Spleen (tissue), 11 donors: ENCODE measurements at regions not wholly inside any gene's neighbourhood (a gene's known extent, or its start where the extent isn't known, plus 50 kb on each side); places are given as distances from the start of the nearest gene placed in this dataset.

ENCODE experiments used
- DNase-seq: peaks from one replicate; pipeline ENCODE4 v3.0.0-alpha.2; 2020
- H3K27ac ChIP-seq, 8 donors: fragments of 200-600 bp; sonication (generic) in 7 of 8; 1 replicate in 4 of 8; 2 replicates in 4 of 8; pipeline versions ENCODE4 v1.5.0 to v1.8.0; 2016 to 2021; ENCODE audit warnings: inconsistent platforms in 4 of 8, mild to moderate bottlenecking in 4 of 8, moderate library complexity in 1 of 8
- H3K27me3 ChIP-seq, 7 donors: fragments of 200-600 bp; sonication (generic) in 6 of 7; replicated peaks in 1 of 7; 1 replicate in 4 of 7; 2 replicates in 3 of 7; pipeline versions ENCODE4 v1.5.0 to v1.8.0; 2016 to 2021; ENCODE audit warnings: inconsistent platforms in 3 of 7, mild to moderate bottlenecking in 1 of 7
- H3K36me3 ChIP-seq, 6 donors: fragments of 200-600 bp; sonication (generic) in 5 of 6; 1 replicate in 4 of 6; 2 replicates in 2 of 6; pipeline versions ENCODE4 v1.5.0 to v1.8.0; 2016 to 2021; ENCODE audit warnings: inconsistent platforms in 2 of 6
- H3K4me1 ChIP-seq, 6 donors: fragments of 200-600 bp; sonication (generic) in 5 of 6; 1 replicate in 3 of 6; 2 replicates in 3 of 6; pipeline versions ENCODE4 v1.5.0 to v1.8.0; 2016 to 2021; ENCODE audit warnings: inconsistent platforms in 3 of 6
- H3K4me3 ChIP-seq, 8 donors: fragments of 200-600 bp; sonication (generic) in 7 of 8; 1 replicate in 4 of 8; 2 replicates in 4 of 8; pipeline versions ENCODE4 v1.5.0 to v1.8.0; 2016 to 2021; ENCODE audit warnings: inconsistent platforms in 4 of 8, mild to moderate bottlenecking in 4 of 8, moderate library complexity in 2 of 8
- H3K9me3 ChIP-seq, 8 donors: fragments of 200-600 bp; sonication (generic) in 7 of 8; 1 replicate in 4 of 8; 2 replicates in 4 of 8; pipeline versions ENCODE4 v1.5.0 to v1.8.0; 2016 to 2021; ENCODE audit warnings: inconsistent platforms in 4 of 8
- CTCF ChIP-seq, 11 experiments: fragments of 200-600 bp in 7 of 11; fragments of 450-650 bp in 4 of 11; sonication (generic) in 4 of 11; IDR thresholded peaks in 8 of 11; conservative IDR thresholded peaks in 3 of 11; 1 replicate in 7 of 11; 2 replicates in 4 of 11; pipeline versions ENCODE4 v1.4.0 to v1.8.0; 2016 to 2021; ENCODE audit warnings: antibody characterized with exemption in 11 of 11, inconsistent platforms in 4 of 11, mild to moderate bottlenecking in 1 of 11
- POLR2A ChIP-seq, 3 donors: fragments of 450-650 bp; IDR thresholded peaks; one replicate each; pipeline ENCODE4 v1.5.1; 2017; ENCODE audit warnings: antibody characterized with exemption in 3 of 3, mild to moderate bottlenecking in 1 of 3
- POLR2AphosphoS5 ChIP-seq, 3 donors: sonication (generic); formaldehyde crosslinking; IDR thresholded peaks; one replicate each; pipeline ENCODE4 v1.5.1; 2017; ENCODE audit warnings: antibody characterized with exemption in 3 of 3
- WGBS, 5 donors: extraction: QIAGEN DNeasy Blood & Tissue Kit in 3 of 5; methylation state at CpG; one replicate each; pipeline versions ENCODE4 v1.1.5 to v1.1.7; 2013 to 2018; 5-methylcytosine and 5-hydroxymethylcytosine counted together
- intact Hi-C: fragments of 100-400 bp; cut with DNase I; formaldehyde crosslinking; loops from one replicate; pipeline ENCODE4 v1.15.0; 2023; ENCODE audit warnings: low total_unique reads
- donor health status: healthy with polysubstance abuse.
- donor health status: DM: no; HTN: no; CAD: no; lungs with moderate emphysema.
- donor health status: DM: no; HTN: no; CAD: no.
- donor health status: Bipolar disorder and iron deficiency.
- donor health status: healthy.
- donor health status: DM: no; HTN: no; CAD: no.
- donor health status: DM: yes; HTN: yes; CAD: no.

GRCh38 chr13:86155756-86156155, 356.5 kb upstream of the SLITRK6 start:
- H3K27me3 ChIP-seq = no peaks in the 10 kb centered on the region
- intact Hi-C loops = no loop called here
- no peaks in the 10 kb centered on the region for H3K36me3 ChIP-seq
- H3K4me3 ChIP-seq = no peak overlapping the region
- no peak overlapping the region for H3K27ac ChIP-seq
- 82 to 90% (median 85%) methylated on average over 3 of the region's 3 CpGs for WGBS, 5 donors
- H3K4me1 ChIP-seq = no peaks in the 10 kb centered on the region
- TF ChIP-seq CTCF (IDR thresholded peaks at IDR 0.05 in 8 of 11, conservative IDR thresholded peaks at IDR 0.05 in 3 of 11) (no peak), POLR2A (IDR thresholded peaks at IDR 0.05) (no peak), POLR2AphosphoS5 (IDR thresholded peaks at IDR 0.05) (no peak)
- DNase-seq = no peak
- H3K9me3 ChIP-seq = peaks cover 0 to 4% (median 0%) of the 10 kb centered on the region in 8 donors

- TF ChIP-seq POLR2AphosphoS5 (IDR thresholded peaks at IDR 0.05) = no peak
- no peak for TF ChIP-seq CTCF (IDR thresholded peaks at IDR 0.05 in 8 of 11, conservative IDR thresholded peaks at IDR 0.05 in 3 of 11)
- TF ChIP-seq POLR2A (IDR thresholded peaks at IDR 0.05) = no peak
- no peak overlapping the region for H3K27ac ChIP-seq
- no peaks in the 10 kb centered on the region for H3K27me3 ChIP-seq
- 77 to 88% (median 80%) methylated on average over 4 of the region's 4 CpGs for WGBS, 5 donors
- H3K36me3 ChIP-seq = no peaks in the 10 kb centered on the region
- no peak for DNase-seq
- peaks cover 0 to 15% (median 0%) of the 10 kb centered on the region in 8 donors for H3K9me3 ChIP-seq
- intact Hi-C loops = no loop called here
- no peaks in the 10 kb centered on the region for H3K4me1 ChIP-seq
- no peak overlapping the region for H3K4me3 ChIP-seq
Observed at GRCh38 chr13:86142080-86142479, 342.9 kb upstream of the SLITRK6 start.

DNA sequence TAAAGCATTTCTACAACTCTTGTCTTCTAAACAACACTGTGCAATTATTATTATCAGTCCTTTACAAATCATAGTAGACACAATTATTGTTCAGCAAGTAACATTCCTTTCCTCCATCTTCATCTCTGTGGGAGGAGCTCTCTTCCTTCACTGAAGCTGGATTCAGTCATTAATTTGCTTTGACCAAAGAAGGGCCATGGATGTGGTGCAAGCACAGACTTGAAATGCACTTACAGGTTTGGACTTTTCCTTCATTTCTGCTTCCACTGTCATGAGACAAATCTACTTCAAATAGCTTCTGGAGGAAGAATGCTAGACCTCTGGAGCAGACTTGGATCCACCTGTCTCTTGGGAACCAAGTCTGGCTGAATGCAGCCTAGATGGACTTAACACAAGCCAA, 336.6 kb upstream of the SLITRK6 start:
- peaks cover 0 to 16% (median 3%) of the 10 kb centered on the region in 8 donors for H3K9me3 ChIP-seq
- no peak for DNase-seq
- TF ChIP-seq CTCF (IDR thresholded peaks at IDR 0.05 in 8 of 11, conservative IDR thresholded peaks at IDR 0.05 in 3 of 11) = no peak
- TF ChIP-seq POLR2A (IDR thresholded peaks at IDR 0.05) = no peak
- no peak for TF ChIP-seq POLR2AphosphoS5 (IDR thresholded peaks at IDR 0.05)
- no peaks in the 10 kb centered on the region for H3K36me3 ChIP-seq
- H3K4me3 ChIP-seq = no peak overlapping the region
- H3K4me1 ChIP-seq = no peaks in the 10 kb centered on the region
- no peak overlapping the region for H3K27ac ChIP-seq
- intact Hi-C loops = no loop called here
- H3K27me3 ChIP-seq = no peaks in the 10 kb centered on the region

DNA sequence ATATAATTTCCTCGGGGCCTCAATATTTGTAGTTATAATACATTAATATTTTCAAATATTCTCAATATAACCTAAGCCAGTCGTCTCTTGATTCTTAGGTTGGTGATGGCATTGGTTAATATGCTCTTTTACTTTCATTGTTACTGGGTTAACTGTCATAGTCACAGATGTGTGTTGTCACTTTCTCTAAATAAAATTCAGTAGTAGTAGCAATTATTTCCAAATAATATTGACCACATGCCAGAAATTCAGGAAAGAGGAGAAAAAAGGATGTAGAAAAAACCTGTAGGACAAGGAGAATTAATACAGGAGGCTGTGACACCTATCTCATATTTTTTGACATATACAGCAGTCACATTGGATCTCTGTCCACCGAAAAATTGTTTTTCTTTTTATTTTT, 322.7 kb upstream of the SLITRK6 start:
- intact Hi-C loops = no loop called here
- 66 to 78% (median 72%) methylated on average over 3 of the region's 3 CpGs for WGBS, 5 donors
- TF ChIP-seq CTCF (IDR thresholded peaks at IDR 0.05 in 8 of 11, conservative IDR thresholded peaks at IDR 0.05 in 3 of 11) = no peak
- Histone ChIP-seq H3K27ac (no peak overlapping the region), H3K4me1 (no peaks in the 10 kb centered on the region), H3K4me3 (no peak overlapping the region), H3K9me3 (peaks cover 0 to 17% (median 0%) of the 10 kb centered on the region in 8 donors), H3K27me3 (no peaks in the 10 kb centered on the region), H3K36me3 (no peaks in the 10 kb centered on the region)
- DNase-seq = no peak
